Sigmoid colon (tissue), 4 donors: ENCODE measurements at regions not wholly inside any gene's neighbourhood (a gene's known extent, or its start where the extent isn't known, plus 50 kb on each side); places are given as distances from the start of the nearest gene placed in this dataset.

Source experiments
- POLR2A ChIP-seq, 2 donors: fragments of 450-650 bp; IDR thresholded peaks; one replicate each; pipeline ENCODE4 v1.6.1; 2016; ENCODE audit warnings: antibody characterized with exemption in 2 of 2, mild to moderate bottlenecking in 2 of 2, moderate library complexity in 2 of 2
- POLR2AphosphoS5 ChIP-seq, 4 donors: sonication (generic); formaldehyde crosslinking; IDR thresholded peaks; one replicate each; pipeline ENCODE4 v1.6.1; 2017; ENCODE audit warnings: antibody characterized with exemption in 4 of 4
- TF ChIP-seq, protein P1 (sequence below), 4 experiments: fragments of 450-650 bp in 3 of 4; fragments of 200-600 bp in 1 of 4; IDR thresholded peaks; one replicate each; pipeline ENCODE4 v1.5.1; 2016 to 2019; ENCODE audit warnings: antibody characterized with exemption in 4 of 4, mild to moderate bottlenecking in 3 of 4, moderate library complexity in 2 of 4

DNA sequence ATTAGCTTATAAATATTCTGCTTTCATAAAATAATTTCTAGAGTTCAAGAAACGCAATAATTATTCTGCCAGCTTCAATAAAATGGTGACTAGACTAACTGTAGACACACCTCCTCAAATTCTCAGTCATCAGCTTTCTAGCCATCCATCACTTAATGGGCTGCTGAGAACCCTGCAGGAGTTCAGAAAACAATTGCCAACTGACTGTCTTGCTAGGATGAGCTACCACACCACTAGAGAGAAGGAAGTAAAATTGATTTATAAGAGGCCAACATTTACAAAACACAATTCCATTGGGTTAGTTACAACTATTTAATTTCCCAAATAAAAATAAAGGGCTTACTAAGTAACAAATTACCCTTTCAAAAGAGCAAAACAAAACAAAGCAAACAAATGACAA, 126.5 kb upstream of the PAPPA start:
- TF ChIP-seq POLR2AphosphoS5 (IDR thresholded peaks at IDR 0.05) (no peak), POLR2A (IDR thresholded peaks at IDR 0.05) (no peak)
- TF ChIP-seq, protein P1, sequence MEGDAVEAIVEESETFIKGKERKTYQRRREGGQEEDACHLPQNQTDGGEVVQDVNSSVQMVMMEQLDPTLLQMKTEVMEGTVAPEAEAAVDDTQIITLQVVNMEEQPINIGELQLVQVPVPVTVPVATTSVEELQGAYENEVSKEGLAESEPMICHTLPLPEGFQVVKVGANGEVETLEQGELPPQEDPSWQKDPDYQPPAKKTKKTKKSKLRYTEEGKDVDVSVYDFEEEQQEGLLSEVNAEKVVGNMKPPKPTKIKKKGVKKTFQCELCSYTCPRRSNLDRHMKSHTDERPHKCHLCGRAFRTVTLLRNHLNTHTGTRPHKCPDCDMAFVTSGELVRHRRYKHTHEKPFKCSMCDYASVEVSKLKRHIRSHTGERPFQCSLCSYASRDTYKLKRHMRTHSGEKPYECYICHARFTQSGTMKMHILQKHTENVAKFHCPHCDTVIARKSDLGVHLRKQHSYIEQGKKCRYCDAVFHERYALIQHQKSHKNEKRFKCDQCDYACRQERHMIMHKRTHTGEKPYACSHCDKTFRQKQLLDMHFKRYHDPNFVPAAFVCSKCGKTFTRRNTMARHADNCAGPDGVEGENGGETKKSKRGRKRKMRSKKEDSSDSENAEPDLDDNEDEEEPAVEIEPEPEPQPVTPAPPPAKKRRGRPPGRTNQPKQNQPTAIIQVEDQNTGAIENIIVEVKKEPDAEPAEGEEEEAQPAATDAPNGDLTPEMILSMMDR (IDR thresholded peaks at IDR 0.05): no peak
